IMR-90 (cell line): ENCODE measurements at regions not wholly inside any gene's neighbourhood (a gene's known extent, or its start where the extent isn't known, plus 50 kb on each side); places are given as distances from the start of the nearest gene placed in this dataset.
"Not testable (repeated sequence)": the region's sequence is repeated elsewhere in the genome, so short reads cannot be mapped to it uniquely, and the experiment has no call there.

Source experiments
- ATAC-seq: fragments of 200-7000 bp; cut with Tn5 transposase; 2 replicates; pipeline ENCODE4 v1.9.1; 2020; ENCODE audit warnings: low read depth, mild to moderate bottlenecking, moderate library complexity
- BruUV-seq: library from RNA; stranded (reverse); fragments of 400-500 nt; replicated peaks from 2 replicates; lab custom pipeline; 2021; lab: Mats Ljungman, UMichigan
- CTCF ChIA-PET: fragments of 300-600 bp; formaldehyde crosslinking; extraction: SDS; loops from one replicate; lab custom pipeline; 2021; ENCODE audit warnings: antibody characterized with exemption; lab: Yijun Ruan, JAX
- POLR2A ChIA-PET: fragments of 300-600 bp; sonication (Branson Sonifier 250); formaldehyde crosslinking; loops from one replicate; lab custom pipeline; 2022; ENCODE audit warnings: antibody characterized with exemption; ENCODE audit not compliant: unreplicated experiment; lab: Charles Lee
- DNase-seq: peaks from one replicate; pipeline ENCODE4 v3.0.0; 2013
- H2AFZ ChIP-seq: replicated peaks from 2 replicates; pipeline ENCODE3; 2013; ENCODE audit warnings: low read length, mild to moderate bottlenecking; ENCODE audit not compliant: poor library complexity
- H2AK5ac ChIP-seq: 2 replicates; pipeline ENCODE4 v1.6.1; 2013; ENCODE audit warnings: low read depth, low read length, inconsistent platforms
- H2AK9ac ChIP-seq: replicated peaks from 2 replicates; pipeline ENCODE3; 2013; ENCODE audit warnings: mild to moderate bottlenecking, low read depth, low read length, moderate library complexity; ENCODE audit not compliant: poor library complexity
- H2BK120ac ChIP-seq: 2 replicates; pipeline ENCODE4 v1.6.1; 2013; ENCODE audit warnings: low read depth, low read length, inconsistent platforms
- H2BK15ac ChIP-seq: 3 replicates; pipeline ENCODE4 v1.6.1; 2013; ENCODE audit warnings: low read depth, low read length, inconsistent platforms
- H2BK20ac ChIP-seq: 2 replicates; pipeline ENCODE4 v1.6.1; 2013; ENCODE audit warnings: low read depth, mild to moderate bottlenecking, inconsistent platforms, low read length, moderate library complexity
- H2BK5ac ChIP-seq: 2 replicates; pipeline ENCODE4 v1.6.1; 2013; ENCODE audit warnings: mild to moderate bottlenecking, low read depth, low read length, inconsistent platforms; ENCODE audit not compliant: poor library complexity, severe bottlenecking
- H3K14ac ChIP-seq: replicated peaks from 2 replicates; pipeline ENCODE4 v1.6.1; 2013; ENCODE audit warnings: low read depth, low read length, inconsistent platforms
- H3K18ac ChIP-seq: 2 replicates; pipeline ENCODE4 v1.6.1; 2013; ENCODE audit warnings: low read depth, low read length, control low read depth
- H3K23ac ChIP-seq: 2 replicates; pipeline ENCODE4 v1.6.1; 2013; ENCODE audit warnings: low read depth, low read length, inconsistent platforms
- H3K27ac ChIP-seq: 2 replicates; pipeline ENCODE4 v1.5.1; 2013; ENCODE audit warnings: mild to moderate bottlenecking, control low read depth, low read length; ENCODE audit not compliant: insufficient read depth
- H3K27me3 ChIP-seq: 2 replicates; pipeline ENCODE4 v1.6.1; 2013; ENCODE audit warnings: low read length; ENCODE audit not compliant: control insufficient read depth, insufficient read depth
- H3K36me3 ChIP-seq: 2 replicates; pipeline ENCODE4 v1.6.1; 2013; ENCODE audit warnings: low read length, mixed read lengths; ENCODE audit not compliant: control insufficient read depth, insufficient read depth
- H3K4ac ChIP-seq: 2 replicates; pipeline ENCODE4 v1.6.1; 2013; ENCODE audit warnings: low read depth, low read length, inconsistent platforms
- H3K4me1 ChIP-seq: 2 replicates; pipeline ENCODE4 v1.6.1; 2013; ENCODE audit warnings: low read length, mixed read lengths; ENCODE audit not compliant: control insufficient read depth, insufficient read depth
- H3K4me2 ChIP-seq: 2 replicates; pipeline ENCODE4 v1.6.1; 2013; ENCODE audit warnings: low read depth, mild to moderate bottlenecking, control low read depth, low read length, moderate library complexity
- H3K4me3 ChIP-seq: 2 replicates; pipeline ENCODE4 v1.5.1; 2013; ENCODE audit warnings: low read depth, mild to moderate bottlenecking, control low read depth, low read length, moderate library complexity; ENCODE audit not compliant: insufficient read depth
- H3K56ac ChIP-seq: 2 replicates; pipeline ENCODE4 v1.6.1; 2013; ENCODE audit warnings: low read length, inconsistent platforms; ENCODE audit not compliant: insufficient read depth; ENCODE audit errors: extremely low read depth
- H3K79me1 ChIP-seq, 2 experiments: 2 replicates each; pipeline ENCODE4 v1.6.1; 2013; ENCODE audit warnings: low read length in 2 of 2, inconsistent platforms in 1 of 2, low read depth in 1 of 2
- H3K9ac ChIP-seq: 2 replicates; pipeline ENCODE4 v1.6.1; 2013; ENCODE audit warnings: low read depth, low read length, control low read depth
- H3K9me1 ChIP-seq: 2 replicates; pipeline ENCODE4 v1.6.1; 2013; ENCODE audit warnings: low read length, inconsistent platforms; ENCODE audit not compliant: insufficient read depth
- H3K9me3 ChIP-seq: 2 replicates; pipeline ENCODE4 v1.6.1; 2013; ENCODE audit warnings: low read length; ENCODE audit not compliant: control insufficient read depth, insufficient read depth
- H4K20me1 ChIP-seq: 2 replicates; pipeline ENCODE4 v1.6.1; 2013; ENCODE audit warnings: low read length, inconsistent platforms; ENCODE audit not compliant: insufficient read depth
- H4K5ac ChIP-seq: 2 replicates; pipeline ENCODE4 v1.6.1; 2013; ENCODE audit warnings: mild to moderate bottlenecking, low read depth, low read length, control low read depth
- H4K8ac ChIP-seq, 2 experiments: 2 replicates each; pipeline ENCODE4 v1.6.1; 2013; ENCODE audit warnings: low read depth in 2 of 2, low read length in 2 of 2, control low read depth in 1 of 2, inconsistent platforms in 1 of 2
- H4K91ac ChIP-seq: 2 replicates; pipeline ENCODE4 v1.6.1; 2013; ENCODE audit warnings: low read depth, low read length, inconsistent platforms; ENCODE audit not compliant: insufficient read depth
- WGBS, 2 experiments: methylation state at CpG; one replicate each; pipeline versions ENCODE4 v1.1.5 to v1.1.7; 2013; ENCODE audit warnings: missing lambda C conversion rate in 2 of 2; ENCODE audit not compliant: insufficient read length in 1 of 2; ENCODE audit errors: extremely low coverage in 2 of 2; 5-methylcytosine and 5-hydroxymethylcytosine counted together
- dilution Hi-C: fragments of 300-500 bp; cut with HindIII; formaldehyde crosslinking; loops from one replicate; pipeline ENCODE4 v1.14.3; 2018; ENCODE audit warnings: low sequenced_read_pairs; ENCODE audit not compliant: unreplicated experiment
- in situ Hi-C: fragments of 300-500 bp; cut with MboI; formaldehyde crosslinking; loops from 3 replicates; pipeline ENCODE4 v1.14.3; 2019; ENCODE audit warnings: low sequenced_read_pairs, inconsistent platforms, mixed read lengths
- intact Hi-C: fragments of 100-400 bp; cut with micrococcal nuclease; formaldehyde crosslinking; loops from 2 replicates; pipeline ENCODE4 v1.10.0; 2022

DNA sequence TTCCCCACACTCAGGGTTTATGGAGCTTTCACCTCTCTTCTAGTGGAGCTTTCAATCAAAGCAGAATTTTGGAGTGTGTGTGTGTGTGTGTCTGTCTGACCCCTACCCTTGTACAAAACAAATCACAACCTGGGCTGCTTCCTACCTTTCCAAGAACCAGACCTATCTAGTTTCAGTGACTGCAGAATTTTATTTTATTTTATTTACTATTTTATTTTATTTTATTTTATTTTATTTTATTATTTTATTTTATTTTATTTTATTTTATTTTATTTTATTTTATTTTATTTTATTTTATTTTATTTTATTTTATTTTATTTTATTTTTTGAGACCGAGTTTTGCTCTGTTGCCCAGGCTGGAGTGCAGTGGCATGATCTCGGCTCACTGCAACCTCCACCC lies 151.6 kb upstream of the SEMA6A start:
- H2BK15ac ChIP-seq, ATAC-seq, H3K79me1 ChIP-seq, H3K4me1 ChIP-seq, H3K9ac ChIP-seq, H3K23ac ChIP-seq, intact Hi-C loops, H2BK20ac ChIP-seq, H4K91ac ChIP-seq, dilution Hi-C loops, H3K4me3 ChIP-seq, H2BK120ac ChIP-seq, BruUV-seq, POLR2A ChIA-PET, H3K56ac ChIP-seq, H2AK9ac ChIP-seq, H2AFZ ChIP-seq, H2BK5ac ChIP-seq, H4K20me1 ChIP-seq, H3K9me1 ChIP-seq, H3K36me3 ChIP-seq, H3K4ac ChIP-seq, in situ Hi-C loops, H2AK5ac ChIP-seq, DNase-seq, H3K18ac ChIP-seq, H3K4me2 ChIP-seq, H4K5ac ChIP-seq, H3K14ac ChIP-seq, CTCF ChIA-PET, H4K8ac ChIP-seq, H3K27me3 ChIP-seq, H3K27ac ChIP-seq: not testable (repeated sequence)
- no CpG with 5 or more reads among the region's 2 CpGs for WGBS, 2 experiments
- H3K9me3 ChIP-seq, result peaks cover 14% of the 10 kb centered on the region
